ENCODE measurements at regions not wholly inside any gene's neighbourhood (a gene's known extent, or its start where the extent isn't known, plus 50 kb on each side); places are given as distances from the start of the nearest gene placed in this dataset.
A peak's percentile ranks its signal among the peaks of the same experiment; 100 is the strongest.
"Not testable (repeated sequence)": the region's sequence is repeated elsewhere in the genome, so short reads cannot be mapped to it uniquely, and the experiment has no call there.

GRCh38 chr13:27327633-27328032 is 57.0 kb downstream of the RASL11A start:
- DNase-seq = no peak

- DNase-seq = no peak
Measured at GRCh38 chr13:27329210-27329609, 58.6 kb downstream of the RASL11A start.

- DNase-seq = no peak
Measured at GRCh38 chr13:27334774-27335435, 64.3 kb downstream of the RASL11A start.

- no peak for DNase-seq
Measured at GRCh38 chr13:27336014-27336673, 65.5 kb downstream of the RASL11A start.

GRCh38 chr13:27338207-27338606 is 67.6 kb downstream of the RASL11A start:
- no peak for DNase-seq

GRCh38 chr13:27338816-27339215 is 68.2 kb downstream of the RASL11A start:
- DNase-seq = no peak

GRCh38 chr13:27339299-27339698 is 68.7 kb downstream of the RASL11A start:
- DNase-seq = no peak

GRCh38 chr13:27341616-27342015 is 71.0 kb downstream of the RASL11A start:
- DNase-seq = no peak

GRCh38 chr13:27347211-27347772 is 76.7 kb downstream of the RASL11A start:
- DNase-seq = no peak

GRCh38 chr13:27348461-27348860 is 76.0 kb upstream of the GTF3A start:
- no peak for DNase-seq

- DNase-seq = no peak
Measured at GRCh38 chr13:27349458-27349857, 75.0 kb upstream of the GTF3A start.

- not testable (repeated sequence) for DNase-seq
Measured at GRCh38 chr13:27350825-27351224, 73.6 kb upstream of the GTF3A start.

- no peak for DNase-seq
Measured at GRCh38 chr13:27352698-27353097, 71.7 kb upstream of the GTF3A start.

- DNase-seq = no peak
Measured at GRCh38 chr13:27353166-27353583, 71.2 kb upstream of the GTF3A start.

- no peak for DNase-seq
Measured at GRCh38 chr13:27353708-27354107, 70.7 kb upstream of the GTF3A start.

- no peak for DNase-seq
Measured at GRCh38 chr13:27354379-27354778, 70.0 kb upstream of the GTF3A start.

GRCh38 chr13:27355894-27356293 is 68.5 kb upstream of the GTF3A start:
- DNase-seq = no peak

- no peak for DNase-seq
Measured at GRCh38 chr13:27358420-27358819, 66.0 kb upstream of the GTF3A start.

- DNase-seq = peak; percentile 45
Measured at GRCh38 chr13:27359199-27359821, 65.1 kb upstream of the GTF3A start.

GRCh38 chr13:27360562-27360961 is 63.9 kb upstream of the GTF3A start:
- DNase-seq = no peak

- DNase-seq = peak; percentile 79
Measured at GRCh38 chr13:27362064-27362751, 62.2 kb upstream of the GTF3A start.

- DNase-seq = not testable (repeated sequence)
Measured at GRCh38 chr13:27363637-27364036, 60.8 kb upstream of the GTF3A start.

- no peak for DNase-seq
Measured at GRCh38 chr13:27367570-27367969, 56.8 kb upstream of the GTF3A start.

Measured in right kidney (tissue), 1 donor.